Erythroblast (primary cell): ENCODE measurements at regions not wholly inside any gene's neighbourhood (a gene's known extent, or its start where the extent isn't known, plus 50 kb on each side); places are given as distances from the start of the nearest gene placed in this dataset.
"Not testable (repeated sequence)": the region's sequence is repeated elsewhere in the genome, so short reads cannot be mapped to it uniquely, and the experiment has no call there.

Experiments
- GATA1 ChIP-seq: IDR thresholded peaks from 2 replicates; pipeline ENCODE4 v1.6.1; 2011; ENCODE audit warnings: low read depth, mild to moderate bottlenecking, control low read depth, low read length, moderate library complexity
- POLR2A ChIP-seq: IDR thresholded peaks from 2 replicates; pipeline ENCODE4 v1.6.1; 2011; ENCODE audit warnings: mild to moderate bottlenecking, low read length

DNA sequence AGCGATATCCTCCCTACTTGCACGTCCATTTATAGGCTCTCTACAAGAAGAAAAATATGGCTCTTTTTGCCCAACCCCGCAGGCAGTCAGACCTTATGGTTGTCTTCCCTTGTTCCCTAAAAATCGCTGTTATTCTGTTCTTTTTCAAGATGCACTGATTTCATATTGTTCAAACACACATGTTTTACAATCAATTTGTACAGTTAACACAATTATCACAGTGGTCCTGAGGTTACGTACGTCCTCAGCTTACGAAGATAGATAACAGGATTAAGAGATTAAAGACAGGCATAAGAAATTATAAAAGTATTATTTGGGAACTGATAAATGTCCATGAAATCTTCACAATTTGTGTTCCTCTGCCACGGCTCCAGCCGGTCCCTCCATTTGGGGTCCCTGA, 468.9 kb upstream of the PIK3R1 start:
- TF ChIP-seq POLR2A, GATA1: not testable (repeated sequence)
